ENCODE measurements at regions not wholly inside any gene's neighbourhood (a gene's known extent, or its start where the extent isn't known, plus 50 kb on each side); places are given as distances from the start of the nearest gene placed in this dataset.

- Histone ChIP-seq H3K36me3 (ENCODE audit: control insufficient read depth in 1 of 2, insufficient read depth in 2 of 2, low read depth in 1 of 2, low read length in 2 of 2) (no peaks in the 10 kb centered on the region), H3K79me1 (replicated peaks; ENCODE audit: low read length, poor library complexity, severe bottlenecking) (no peaks in the 10 kb centered on the region), H3K9ac (ENCODE audit: low read length) (no peak overlapping the region), H3K27ac (ENCODE audit: low read length, poor library complexity, severe bottlenecking) (no peak overlapping the region), H2BK12ac (ENCODE audit: low read length in 2 of 2) (no peak overlapping the region), H3K18ac (ENCODE audit: low read depth in 1 of 2, low read length in 2 of 2) (no peak overlapping the region), H2AK5ac (ENCODE audit: low read length, severe bottlenecking) (no peak overlapping the region), H2AFZ (ENCODE audit: low read depth, low read length) (no peak overlapping the region), H3K23ac (ENCODE audit: low read length in 2 of 2) (no peak overlapping the region), H4K91ac (ENCODE audit: low read length) (no peak overlapping the region), H2BK15ac (ENCODE audit: low read depth, poor library complexity, severe bottlenecking) (no peak overlapping the region), H2BK5ac (ENCODE audit: low read depth, low read length, poor library complexity, severe bottlenecking) (no peak overlapping the region), H3K4ac (ENCODE audit: low read depth in 1 of 2, low read length in 2 of 2) (no peak overlapping the region), H3K9me3 (ENCODE audit: control insufficient read depth, low read length) (peaks cover 8% of the 10 kb centered on the region), H3K27me3 (ENCODE audit: control insufficient read depth in 1 of 2, insufficient read depth in 1 of 2, low read length in 2 of 2) (no peaks in the 10 kb centered on the region), H3K4me2 (ENCODE audit: low read length, poor library complexity, severe bottlenecking) (no peak overlapping the region), H2BK120ac (ENCODE audit: low read depth, low read length) (no peak overlapping the region), H3K4me3 (ENCODE audit: insufficient read depth in 1 of 2, low read depth in 1 of 2, low read length in 2 of 2) (no peak overlapping the region), H4K8ac (ENCODE audit: low read length) (no peak overlapping the region), H3K4me1 (ENCODE audit: control insufficient read depth, insufficient read depth, low read depth, low read length) (no peaks in the 10 kb centered on the region), H3K14ac (ENCODE audit: low read length in 2 of 2) (no peak overlapping the region)
- no peak for DNase-seq
- WGBS = 94% methylated on average over 2 of the region's 5 CpGs
These were observed 844.9 kb upstream of the SEMA6D start for GRCh38 chr15:46872286-46872980.

GRCh38 chr15:46872981-46873330, 844.3 kb upstream of the SEMA6D start:
- Histone ChIP-seq H3K4me2 (ENCODE audit: low read length, poor library complexity, severe bottlenecking) (no peak overlapping the region), H2BK15ac (ENCODE audit: low read depth, poor library complexity, severe bottlenecking) (no peak overlapping the region), H2BK12ac (ENCODE audit: low read length in 2 of 2) (no peak overlapping the region), H3K79me1 (replicated peaks; ENCODE audit: low read length, poor library complexity, severe bottlenecking) (no peaks in the 10 kb centered on the region), H3K23ac (ENCODE audit: low read length in 2 of 2) (no peak overlapping the region), H3K4me3 (ENCODE audit: insufficient read depth in 1 of 2, low read depth in 1 of 2, low read length in 2 of 2) (no peak overlapping the region), H3K27me3 (ENCODE audit: control insufficient read depth in 1 of 2, insufficient read depth in 1 of 2, low read length in 2 of 2) (no peaks in the 10 kb centered on the region), H2BK120ac (ENCODE audit: low read depth, low read length) (no peak overlapping the region), H3K18ac (ENCODE audit: low read depth in 1 of 2, low read length in 2 of 2) (no peak overlapping the region), H3K27ac (ENCODE audit: low read length, poor library complexity, severe bottlenecking) (no peak overlapping the region), H3K9me3 (ENCODE audit: control insufficient read depth, low read length) (peaks cover 8% of the 10 kb centered on the region), H4K8ac (ENCODE audit: low read length) (no peak overlapping the region), H3K9ac (ENCODE audit: low read length) (no peak overlapping the region), H3K4me1 (ENCODE audit: control insufficient read depth, insufficient read depth, low read depth, low read length) (no peaks in the 10 kb centered on the region), H3K4ac (ENCODE audit: low read depth in 1 of 2, low read length in 2 of 2) (no peak overlapping the region), H4K91ac (ENCODE audit: low read length) (no peak overlapping the region), H3K14ac (ENCODE audit: low read length in 2 of 2) (no peak overlapping the region), H2AFZ (ENCODE audit: low read depth, low read length) (no peak overlapping the region), H2BK5ac (ENCODE audit: low read depth, low read length, poor library complexity, severe bottlenecking) (no peak overlapping the region), H3K36me3 (ENCODE audit: control insufficient read depth in 1 of 2, insufficient read depth in 2 of 2, low read depth in 1 of 2, low read length in 2 of 2) (no peaks in the 10 kb centered on the region), H2AK5ac (ENCODE audit: low read length, severe bottlenecking) (no peak overlapping the region)
- 89% methylated on average over 1 of the region's 2 CpGs for WGBS
- DNase-seq = no peak

- H3K36me3 ChIP-seq (ENCODE audit: control insufficient read depth in 1 of 2, insufficient read depth in 2 of 2, low read depth in 1 of 2, low read length in 2 of 2) = no peaks in the 10 kb centered on the region
- WGBS = 37% methylated on average over 4 of the region's 5 CpGs
- no peak overlapping the region for H3K4me3 ChIP-seq (ENCODE audit: insufficient read depth in 1 of 2, low read depth in 1 of 2, low read length in 2 of 2)
- no peak overlapping the region for H3K9ac ChIP-seq (ENCODE audit: low read length)
- H3K27ac ChIP-seq (ENCODE audit: low read length, poor library complexity, severe bottlenecking) = no peak overlapping the region
- H2BK5ac ChIP-seq (ENCODE audit: low read depth, low read length, poor library complexity, severe bottlenecking) = no peak overlapping the region
- no peaks in the 10 kb centered on the region for H3K4me1 ChIP-seq (ENCODE audit: control insufficient read depth, insufficient read depth, low read depth, low read length)
- no peak overlapping the region for H2BK12ac ChIP-seq (ENCODE audit: low read length in 2 of 2)
- no peak overlapping the region for H2BK120ac ChIP-seq (ENCODE audit: low read depth, low read length)
- DNase-seq = peak; percentile 10
- H3K23ac ChIP-seq (ENCODE audit: low read length in 2 of 2) = no peak overlapping the region
- H2BK15ac ChIP-seq (ENCODE audit: low read depth, poor library complexity, severe bottlenecking) = no peak overlapping the region
- no peak overlapping the region for H4K8ac ChIP-seq (ENCODE audit: low read length)
- no peak overlapping the region for H3K14ac ChIP-seq (ENCODE audit: low read length in 2 of 2)
- H4K91ac ChIP-seq (ENCODE audit: low read length) = no peak overlapping the region
- H3K18ac ChIP-seq (ENCODE audit: low read depth in 1 of 2, low read length in 2 of 2) = no peak overlapping the region
- no peaks in the 10 kb centered on the region for H3K79me1 ChIP-seq (replicated peaks; ENCODE audit: low read length, poor library complexity, severe bottlenecking)
- H3K4me2 ChIP-seq (ENCODE audit: low read length, poor library complexity, severe bottlenecking) = no peak overlapping the region
- peaks cover 17% of the 10 kb centered on the region for H3K9me3 ChIP-seq (ENCODE audit: control insufficient read depth, low read length)
- H3K27me3 ChIP-seq (ENCODE audit: control insufficient read depth in 1 of 2, insufficient read depth in 1 of 2, low read length in 2 of 2) = no peaks in the 10 kb centered on the region
- no peak overlapping the region for H2AFZ ChIP-seq (ENCODE audit: low read depth, low read length)
- H3K4ac ChIP-seq (ENCODE audit: low read depth in 1 of 2, low read length in 2 of 2) = no peak overlapping the region
- H2AK5ac ChIP-seq (ENCODE audit: low read length, severe bottlenecking) = no peak overlapping the region
These were observed 838.1 kb upstream of the SEMA6D start for GRCh38 chr15:46879032-46879770.

- no peak overlapping the region for H2BK15ac ChIP-seq (ENCODE audit: low read depth, poor library complexity, severe bottlenecking)
- H2BK5ac ChIP-seq (ENCODE audit: low read depth, low read length, poor library complexity, severe bottlenecking) = no peak overlapping the region
- no peak overlapping the region for H3K4me2 ChIP-seq (ENCODE audit: low read length, poor library complexity, severe bottlenecking)
- no peak overlapping the region for H3K23ac ChIP-seq (ENCODE audit: low read length in 2 of 2)
- no peak overlapping the region for H3K27ac ChIP-seq (ENCODE audit: low read length, poor library complexity, severe bottlenecking)
- no peak overlapping the region for H2BK12ac ChIP-seq (ENCODE audit: low read length in 2 of 2)
- H3K27me3 ChIP-seq (ENCODE audit: control insufficient read depth in 1 of 2, insufficient read depth in 1 of 2, low read length in 2 of 2) = no peaks in the 10 kb centered on the region
- H3K36me3 ChIP-seq (ENCODE audit: control insufficient read depth in 1 of 2, insufficient read depth in 2 of 2, low read depth in 1 of 2, low read length in 2 of 2) = no peaks in the 10 kb centered on the region
- no peak overlapping the region for H2AFZ ChIP-seq (ENCODE audit: low read depth, low read length)
- peaks cover 12% of the 10 kb centered on the region for H3K9me3 ChIP-seq (ENCODE audit: control insufficient read depth, low read length)
- H3K79me1 ChIP-seq (replicated peaks; ENCODE audit: low read length, poor library complexity, severe bottlenecking) = no peaks in the 10 kb centered on the region
- no peak overlapping the region for H3K4me3 ChIP-seq (ENCODE audit: insufficient read depth in 1 of 2, low read depth in 1 of 2, low read length in 2 of 2)
- 100% methylated on average over 1 of the region's 2 CpGs for WGBS
- no peak overlapping the region for H2BK120ac ChIP-seq (ENCODE audit: low read depth, low read length)
- H3K4ac ChIP-seq (ENCODE audit: low read depth in 1 of 2, low read length in 2 of 2) = no peak overlapping the region
- H4K91ac ChIP-seq (ENCODE audit: low read length) = no peak overlapping the region
- DNase-seq = no peak
- H4K8ac ChIP-seq (ENCODE audit: low read length) = no peak overlapping the region
- H3K9ac ChIP-seq (ENCODE audit: low read length) = no peak overlapping the region
- no peak overlapping the region for H3K14ac ChIP-seq (ENCODE audit: low read length in 2 of 2)
- no peaks in the 10 kb centered on the region for H3K4me1 ChIP-seq (ENCODE audit: control insufficient read depth, insufficient read depth, low read depth, low read length)
- no peak overlapping the region for H3K18ac ChIP-seq (ENCODE audit: low read depth in 1 of 2, low read length in 2 of 2)
- no peak overlapping the region for H2AK5ac ChIP-seq (ENCODE audit: low read length, severe bottlenecking)
These were observed 836.5 kb upstream of the SEMA6D start for GRCh38 chr15:46880791-46881190.
